Stimulated activated CD8-positive, alpha-beta memory T cell treated with anti-CD3 and anti-CD28 coated beads, Interleukin-7, amount 100 ng/mL, for 48 hours (primary cell): ENCODE measurements at regions not wholly inside any gene's neighbourhood (a gene's known extent, or its start where the extent isn't known, plus 50 kb on each side); places are given as distances from the start of the nearest gene placed in this dataset.

Experiments used
- DNase-seq, 2 donors: peaks; one replicate each; pipeline ENCODE4 v3.0.0-alpha.2; 2020; ENCODE audit warnings: low read depth in 1 of 2; ENCODE audit errors: extremely low read depth in 1 of 2

- no peak for DNase-seq
These were observed 119.0 kb upstream of the PPP2R2D start for GRCh38 chr10:131781791-131782190.

- no peak for DNase-seq
These were observed 116.3 kb upstream of the PPP2R2D start for GRCh38 chr10:131784363-131785120.

GRCh38 chr10:131785121-131785460 is 115.7 kb upstream of the PPP2R2D start:
- no peak for DNase-seq

GRCh38 chr10:131786756-131787605 is 113.8 kb upstream of the PPP2R2D start:
- peak in 1 of 2 donors; percentile 4 for DNase-seq

- DNase-seq: no peak
These were observed 112.8 kb upstream of the PPP2R2D start for GRCh38 chr10:131787961-131788360.

GRCh38 chr10:131788386-131788785 is 112.4 kb upstream of the PPP2R2D start:
- no peak for DNase-seq

- no peak for DNase-seq
These were observed 111.3 kb upstream of the PPP2R2D start for GRCh38 chr10:131789516-131789915.

GRCh38 chr10:131790021-131790420 is 110.8 kb upstream of the PPP2R2D start:
- DNase-seq: peak in 1 of 2 donors; percentile 22

GRCh38 chr10:131792011-131792651 is 108.7 kb upstream of the PPP2R2D start:
- DNase-seq: no peak

- no peak for DNase-seq
These were observed 108.0 kb upstream of the PPP2R2D start for GRCh38 chr10:131792809-131793208.

GRCh38 chr10:131795761-131796160 is 105.0 kb upstream of the PPP2R2D start:
- no peak for DNase-seq

GRCh38 chr10:131797626-131798025 is 103.2 kb upstream of the PPP2R2D start:
- no peak for DNase-seq

- no peak for DNase-seq
These were observed 101.4 kb upstream of the PPP2R2D start for GRCh38 chr10:131799429-131799828.

GRCh38 chr10:131802156-131802915 is 98.5 kb upstream of the PPP2R2D start:
- no peak for DNase-seq

- DNase-seq: no peak
These were observed 97.8 kb upstream of the PPP2R2D start for GRCh38 chr10:131802996-131803395.

GRCh38 chr10:131803860-131804425 is 96.9 kb upstream of the PPP2R2D start:
- no peak for DNase-seq

GRCh38 chr10:131804551-131805295 is 96.1 kb upstream of the PPP2R2D start:
- DNase-seq: no peak

GRCh38 chr10:131805696-131806095 is 95.1 kb upstream of the PPP2R2D start:
- no peak for DNase-seq

- no peak for DNase-seq
These were observed 94.7 kb upstream of the PPP2R2D start for GRCh38 chr10:131806146-131806545.
